ENCODE measurements at regions not wholly inside any gene's neighbourhood (a gene's known extent, or its start where the extent isn't known, plus 50 kb on each side); places are given as distances from the start of the nearest gene placed in this dataset.

DNA sequence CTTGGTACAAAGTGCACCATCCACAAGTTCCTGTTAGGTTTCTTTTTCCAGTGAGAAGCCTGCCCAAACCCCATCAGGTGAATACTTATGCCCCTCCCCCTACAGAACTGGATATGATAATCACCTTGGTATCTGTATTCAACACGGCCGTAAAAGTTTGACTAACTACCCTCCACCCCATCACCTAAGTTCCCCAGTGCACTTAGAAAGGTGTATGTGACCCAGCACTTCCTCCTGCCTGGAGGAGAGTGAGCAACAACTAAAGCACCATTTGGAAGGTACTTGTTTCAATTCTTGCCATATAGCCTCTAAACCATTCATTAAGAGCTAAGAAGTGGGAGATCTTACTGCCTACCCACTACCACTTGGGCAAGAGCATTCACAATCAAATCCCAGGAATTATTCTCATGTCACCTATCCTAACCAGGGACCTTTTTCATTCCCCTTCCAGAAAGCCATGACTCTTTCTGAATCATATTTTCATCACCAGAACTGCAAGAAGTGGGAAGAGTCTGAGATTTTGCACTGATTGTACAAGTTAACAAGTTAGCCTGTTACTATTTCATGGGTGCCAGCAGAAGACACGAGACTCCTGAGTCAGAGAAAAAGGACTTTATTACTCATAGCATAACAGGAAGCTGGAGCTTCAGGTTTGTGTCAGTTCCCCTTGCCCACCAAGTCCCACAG, 53.5 kb upstream of the NDUFV2 start:
- TF ChIP-seq, protein P1, sequence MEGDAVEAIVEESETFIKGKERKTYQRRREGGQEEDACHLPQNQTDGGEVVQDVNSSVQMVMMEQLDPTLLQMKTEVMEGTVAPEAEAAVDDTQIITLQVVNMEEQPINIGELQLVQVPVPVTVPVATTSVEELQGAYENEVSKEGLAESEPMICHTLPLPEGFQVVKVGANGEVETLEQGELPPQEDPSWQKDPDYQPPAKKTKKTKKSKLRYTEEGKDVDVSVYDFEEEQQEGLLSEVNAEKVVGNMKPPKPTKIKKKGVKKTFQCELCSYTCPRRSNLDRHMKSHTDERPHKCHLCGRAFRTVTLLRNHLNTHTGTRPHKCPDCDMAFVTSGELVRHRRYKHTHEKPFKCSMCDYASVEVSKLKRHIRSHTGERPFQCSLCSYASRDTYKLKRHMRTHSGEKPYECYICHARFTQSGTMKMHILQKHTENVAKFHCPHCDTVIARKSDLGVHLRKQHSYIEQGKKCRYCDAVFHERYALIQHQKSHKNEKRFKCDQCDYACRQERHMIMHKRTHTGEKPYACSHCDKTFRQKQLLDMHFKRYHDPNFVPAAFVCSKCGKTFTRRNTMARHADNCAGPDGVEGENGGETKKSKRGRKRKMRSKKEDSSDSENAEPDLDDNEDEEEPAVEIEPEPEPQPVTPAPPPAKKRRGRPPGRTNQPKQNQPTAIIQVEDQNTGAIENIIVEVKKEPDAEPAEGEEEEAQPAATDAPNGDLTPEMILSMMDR (IDR thresholded peaks at IDR 0.05; ENCODE audit: low read depth, low read length, poor library complexity, severe bottlenecking): no peak
- no peak for TF ChIP-seq EZH2phosphoT487 (IDR thresholded peaks at IDR 0.05; ENCODE audit: borderline replicate concordance, low read length)
